ENCODE measurements at regions not wholly inside any gene's neighbourhood (a gene's known extent, or its start where the extent isn't known, plus 50 kb on each side); places are given as distances from the start of the nearest gene placed in this dataset.

- DNase-seq = no peak
Measured at GRCh38 chr1:200245473-200245872, 164.4 kb downstream of the ZNF281 start.

GRCh38 chr1:200243042-200243437 is 166.8 kb downstream of the ZNF281 start:
- DNase-seq = no peak

- DNase-seq = peak; percentile 12
Measured at GRCh38 chr1:200242110-200243041, 167.5 kb downstream of the ZNF281 start.

GRCh38 chr1:200240656-200241055 is 169.2 kb downstream of the ZNF281 start:
- DNase-seq = no peak

GRCh38 chr1:200238311-200238710 is 171.5 kb downstream of the ZNF281 start:
- no peak for DNase-seq

GRCh38 chr1:200237066-200237465 is 172.8 kb downstream of the ZNF281 start:
- DNase-seq = no peak

- no peak for DNase-seq
Measured at GRCh38 chr1:200234938-200235337, 174.9 kb downstream of the ZNF281 start.

GRCh38 chr1:200233393-200233792 is 176.4 kb downstream of the ZNF281 start:
- DNase-seq = no peak

GRCh38 chr1:200231787-200232231 is 178.0 kb downstream of the ZNF281 start:
- DNase-seq = no peak

GRCh38 chr1:200230671-200231070 is 179.2 kb downstream of the ZNF281 start:
- DNase-seq = no peak

- no peak for DNase-seq
Measured at GRCh38 chr1:200228486-200228885, 181.3 kb downstream of the ZNF281 start.

GRCh38 chr1:200228081-200228480 is 181.8 kb downstream of the ZNF281 start:
- no peak for DNase-seq

Measured in COR-L47 (cell line).